Neural progenitor cell (in vitro differentiated cells): ENCODE measurements at regions not wholly inside any gene's neighbourhood (a gene's known extent, or its start where the extent isn't known, plus 50 kb on each side); places are given as distances from the start of the nearest gene placed in this dataset.

ENCODE experiments used
- DNase-seq: peaks from one replicate; pipeline ENCODE4 v3.0.0-alpha.2; 2016; ENCODE audit warnings: low spot score
- H2AFZ ChIP-seq: fragments of 200-600 bp; sonication (generic); replicated peaks from 2 replicates; pipeline ENCODE4 v1.6.1; 2016; ENCODE audit warnings: antibody characterized with exemption
- H3F3A ChIP-seq: fragments of 200-600 bp; sonication (generic); 2 replicates; pipeline ENCODE4 v1.6.1; 2016; ENCODE audit warnings: antibody characterized with exemption, low read depth
- H3K27ac ChIP-seq: fragments of 200-600 bp; sonication (generic); 2 replicates; pipeline ENCODE4 v1.5.1; 2016; ENCODE audit warnings: mild to moderate bottlenecking
- H3K27me3 ChIP-seq: fragments of 200-600 bp; sonication (generic); 2 replicates; pipeline ENCODE4 v1.6.1; 2016; ENCODE audit warnings: mild to moderate bottlenecking, moderate library complexity
- H3K36me3 ChIP-seq: fragments of 200-600 bp; sonication (generic); 2 replicates; pipeline ENCODE4 v1.5.1; 2016
- H3K4me1 ChIP-seq: fragments of 200-600 bp; sonication (generic); 2 replicates; pipeline ENCODE4 v1.6.1; 2016; ENCODE audit warnings: mixed run types
- H3K4me2 ChIP-seq: fragments of 200-600 bp; sonication (generic); 2 replicates; pipeline ENCODE4 v1.6.1; 2016
- H3K4me3 ChIP-seq: fragments of 200-600 bp; sonication (generic); 2 replicates; pipeline ENCODE4 v1.5.1; 2016
- H3K79me2 ChIP-seq: fragments of 200-600 bp; sonication (generic); 2 replicates; pipeline ENCODE4 v1.6.1; 2016; ENCODE audit warnings: low read depth
- H3K9ac ChIP-seq: fragments of 200-600 bp; sonication (generic); 2 replicates; pipeline ENCODE4 v1.6.1; 2016
- H3K9me3 ChIP-seq: fragments of 200-600 bp; sonication (generic); 2 replicates; pipeline ENCODE4 v1.5.1; 2016; ENCODE audit warnings: low read depth
- H4K20me1 ChIP-seq: fragments of 200-600 bp; sonication (generic); 2 replicates; pipeline ENCODE4 v1.6.1; 2016; ENCODE audit warnings: low read depth
- H3K27ac Mint-ChIP-seq: 3 replicates; pipeline ENCODE4 v1.8.0; 2021; ENCODE audit warnings: mixed read lengths
- H3K27me3 Mint-ChIP-seq: 2 replicates; pipeline ENCODE4 v1.8.0; 2022; ENCODE audit warnings: low read depth, mild to moderate bottlenecking, inconsistent platforms, moderate library complexity, mixed read lengths; ENCODE audit not compliant: insufficient read depth
- H3K36me3 Mint-ChIP-seq: 3 replicates; pipeline ENCODE4 v1.8.0; 2021; ENCODE audit warnings: mixed read lengths
- H3K4me1 Mint-ChIP-seq: 3 replicates; pipeline ENCODE4 v1.8.0; 2021; ENCODE audit warnings: mixed read lengths
- H3K4me3 Mint-ChIP-seq: 3 replicates; pipeline ENCODE4 v1.8.0; 2021; ENCODE audit warnings: mild to moderate bottlenecking, moderate library complexity, mixed read lengths
- H3K9me3 Mint-ChIP-seq: 3 replicates; pipeline ENCODE4 v1.8.0; 2020; ENCODE audit warnings: mixed read lengths
- EZH2 ChIP-seq: fragments of 200-600 bp; sonication (generic); IDR thresholded peaks from 2 replicates; pipeline ENCODE4 v1.6.1; 2017; ENCODE audit warnings: antibody characterized with exemption, mild to moderate bottlenecking, moderate library complexity
- EZH2phosphoT487 ChIP-seq: fragments of 200-600 bp; sonication (generic); IDR thresholded peaks from 2 replicates; pipeline ENCODE4 v1.6.1; 2017; ENCODE audit warnings: antibody characterized with exemption
- TF ChIP-seq, protein P1 (sequence below): fragments of 200-600 bp; sonication (generic); IDR thresholded peaks from 2 replicates; pipeline ENCODE4 v1.5.1; 2017; ENCODE audit warnings: antibody characterized with exemption, mild to moderate bottlenecking

DNA sequence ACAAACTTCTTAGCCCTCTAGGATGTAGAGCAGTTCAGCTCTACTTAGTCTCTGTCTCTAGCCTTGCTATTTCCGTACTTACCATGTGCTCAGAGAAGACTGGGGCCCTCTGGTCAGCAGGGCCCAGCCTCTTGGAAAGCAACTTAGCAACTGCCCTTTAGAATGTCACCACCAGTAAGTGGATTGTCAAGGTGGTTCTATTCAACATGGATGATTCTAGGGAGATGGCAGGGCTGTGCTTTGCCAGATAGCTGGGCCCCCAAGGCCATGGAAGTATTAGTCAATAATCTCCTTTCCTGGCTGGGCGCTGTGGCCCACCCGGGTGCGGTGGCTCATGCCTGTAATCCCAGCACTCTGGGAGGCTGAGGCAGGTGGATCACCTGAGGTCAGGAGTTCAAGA lies 177.6 kb upstream of the MVB12B start:
- Histone ChIP-seq H3F3A (no peaks in the 10 kb centered on the region), H3K4me2 (no peak overlapping the region), H3K27me3 (peaks cover 17% of the 10 kb centered on the region), H3K36me3 (no peaks in the 10 kb centered on the region), H3K9me3 (no peaks in the 10 kb centered on the region), H3K4me1 (peaks cover 13% of the 10 kb centered on the region), H4K20me1 (no peaks in the 10 kb centered on the region), H3K4me3 (no peak overlapping the region), H3K9ac (no peak overlapping the region), H2AFZ (no peak overlapping the region), H3K79me2 (no peaks in the 10 kb centered on the region), H3K27ac (no peak overlapping the region)
- no peaks in the 10 kb centered on the region for H3K36me3 Mint-ChIP-seq
- peaks cover 21% of the 10 kb centered on the region for H3K4me1 Mint-ChIP-seq
- no peak overlapping the region for H3K27ac Mint-ChIP-seq
- DNase-seq: no peak
- peaks cover 2% of the 10 kb centered on the region for H3K9me3 Mint-ChIP-seq
- no peak for TF ChIP-seq EZH2phosphoT487
- no peak for TF ChIP-seq EZH2
- TF ChIP-seq, protein P1, sequence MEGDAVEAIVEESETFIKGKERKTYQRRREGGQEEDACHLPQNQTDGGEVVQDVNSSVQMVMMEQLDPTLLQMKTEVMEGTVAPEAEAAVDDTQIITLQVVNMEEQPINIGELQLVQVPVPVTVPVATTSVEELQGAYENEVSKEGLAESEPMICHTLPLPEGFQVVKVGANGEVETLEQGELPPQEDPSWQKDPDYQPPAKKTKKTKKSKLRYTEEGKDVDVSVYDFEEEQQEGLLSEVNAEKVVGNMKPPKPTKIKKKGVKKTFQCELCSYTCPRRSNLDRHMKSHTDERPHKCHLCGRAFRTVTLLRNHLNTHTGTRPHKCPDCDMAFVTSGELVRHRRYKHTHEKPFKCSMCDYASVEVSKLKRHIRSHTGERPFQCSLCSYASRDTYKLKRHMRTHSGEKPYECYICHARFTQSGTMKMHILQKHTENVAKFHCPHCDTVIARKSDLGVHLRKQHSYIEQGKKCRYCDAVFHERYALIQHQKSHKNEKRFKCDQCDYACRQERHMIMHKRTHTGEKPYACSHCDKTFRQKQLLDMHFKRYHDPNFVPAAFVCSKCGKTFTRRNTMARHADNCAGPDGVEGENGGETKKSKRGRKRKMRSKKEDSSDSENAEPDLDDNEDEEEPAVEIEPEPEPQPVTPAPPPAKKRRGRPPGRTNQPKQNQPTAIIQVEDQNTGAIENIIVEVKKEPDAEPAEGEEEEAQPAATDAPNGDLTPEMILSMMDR: no peak
- H3K27me3 Mint-ChIP-seq: peaks cover 13% of the 10 kb centered on the region
- H3K4me3 Mint-ChIP-seq: no peak overlapping the region

DNA sequence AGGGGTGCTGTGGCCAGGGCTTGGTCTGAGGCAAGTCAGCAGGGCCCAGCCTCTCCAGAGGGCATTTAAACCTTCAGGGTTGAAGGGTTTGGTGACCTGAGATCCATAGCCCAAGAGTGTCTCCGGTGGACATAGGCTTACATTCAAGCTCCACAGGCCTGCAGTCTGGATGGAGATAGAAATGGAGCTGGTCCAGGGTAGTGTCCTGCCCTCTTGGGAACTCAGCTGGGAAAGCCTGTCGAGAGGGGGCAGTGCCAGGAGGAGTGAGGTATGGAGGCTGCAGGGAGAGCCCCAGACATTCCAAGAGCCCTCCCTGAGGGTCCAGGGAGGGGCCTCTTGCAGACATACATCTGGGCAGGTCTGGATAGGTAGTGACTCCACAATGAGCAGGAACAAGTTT lies 177.0 kb upstream of the MVB12B start:
- Mint-ChIP-seq H3K36me3 (no peaks in the 10 kb centered on the region), H3K27me3 (peaks cover 16% of the 10 kb centered on the region), H3K9me3 (peaks cover 2% of the 10 kb centered on the region), H3K4me3 (no peak overlapping the region), H3K27ac (no peak overlapping the region), H3K4me1 (peaks cover 21% of the 10 kb centered on the region)
- no peak overlapping the region for H3K4me2 ChIP-seq
- no peaks in the 10 kb centered on the region for H4K20me1 ChIP-seq
- TF ChIP-seq EZH2 (no peak), EZH2phosphoT487 (no peak)
- TF ChIP-seq, protein P1: no peak
- H3K9me3 ChIP-seq: no peaks in the 10 kb centered on the region
- peaks cover 17% of the 10 kb centered on the region for H3K27me3 ChIP-seq
- no peaks in the 10 kb centered on the region for H3F3A ChIP-seq
- H3K27ac ChIP-seq: no peak overlapping the region
- H3K79me2 ChIP-seq: no peaks in the 10 kb centered on the region
- no peak overlapping the region for H3K9ac ChIP-seq
- no peak overlapping the region for H2AFZ ChIP-seq
- H3K36me3 ChIP-seq: no peaks in the 10 kb centered on the region
- peaks cover 13% of the 10 kb centered on the region for H3K4me1 ChIP-seq
- no peak for DNase-seq
- H3K4me3 ChIP-seq: no peak overlapping the region

DNA sequence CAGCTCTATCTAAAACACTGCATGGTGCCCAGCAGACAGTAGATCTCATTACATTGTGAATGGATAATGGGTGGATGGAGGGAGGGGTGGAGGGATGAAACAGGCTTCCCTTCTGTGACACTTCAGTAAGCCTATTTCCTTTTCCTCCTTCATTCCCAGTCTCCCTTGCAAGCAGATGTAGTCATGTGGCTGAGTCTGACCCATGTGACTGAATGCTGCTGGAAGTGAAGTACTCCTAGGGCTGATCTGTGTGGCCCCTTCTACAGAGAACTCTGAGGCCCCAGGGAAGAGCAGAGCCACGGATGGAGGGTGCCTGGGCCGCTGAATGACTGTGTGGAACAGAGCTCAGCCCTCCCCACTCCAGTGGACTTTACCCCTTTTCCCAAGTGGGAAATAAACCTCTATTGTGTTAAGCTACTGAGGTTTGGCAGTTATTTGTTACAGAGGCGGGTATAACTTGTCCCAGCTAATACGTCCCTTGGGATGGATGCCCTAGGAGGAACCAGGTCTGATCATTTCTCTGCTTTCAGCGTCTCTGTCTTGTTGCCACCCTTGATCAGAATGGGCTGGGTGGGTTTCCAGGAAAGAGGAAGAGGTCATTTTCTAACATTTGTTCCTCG lies 176.1 kb upstream of the MVB12B start:
- H3K9me3 ChIP-seq: no peaks in the 10 kb centered on the region
- no peak overlapping the region for H3K27ac ChIP-seq
- no peaks in the 10 kb centered on the region for H3K79me2 ChIP-seq
- no peak overlapping the region for H3K9ac ChIP-seq
- H4K20me1 ChIP-seq: no peaks in the 10 kb centered on the region
- no peak overlapping the region for H3K27ac Mint-ChIP-seq
- no peaks in the 10 kb centered on the region for H3F3A ChIP-seq
- peaks cover 17% of the 10 kb centered on the region for H3K27me3 ChIP-seq
- H3K4me1 Mint-ChIP-seq: peaks cover 21% of the 10 kb centered on the region
- DNase-seq: no peak
- peaks cover 17% of the 10 kb centered on the region for H3K27me3 Mint-ChIP-seq
- H3K36me3 ChIP-seq: no peaks in the 10 kb centered on the region
- TF ChIP-seq EZH2phosphoT487: no peak
- TF ChIP-seq EZH2: no peak
- TF ChIP-seq, protein P1: no peak
- no peak overlapping the region for H2AFZ ChIP-seq
- peaks cover 13% of the 10 kb centered on the region for H3K4me1 ChIP-seq
- peaks cover 2% of the 10 kb centered on the region for H3K9me3 Mint-ChIP-seq
- no peaks in the 10 kb centered on the region for H3K36me3 Mint-ChIP-seq
- H3K4me3 ChIP-seq: no peak overlapping the region
- no peak overlapping the region for H3K4me3 Mint-ChIP-seq
- H3K4me2 ChIP-seq: no peak overlapping the region
